ENCODE measurements at regions not wholly inside any gene's neighbourhood (a gene's known extent, or its start where the extent isn't known, plus 50 kb on each side); places are given as distances from the start of the nearest gene placed in this dataset.

- Histone ChIP-seq H3K4me3 (no peak overlapping the region), H3K27ac (no peak overlapping the region), H3K9me3 (no peaks in the 10 kb centered on the region), H3K36me3 (no peaks in the 10 kb centered on the region), H3K27me3 (no peaks in the 10 kb centered on the region), H3K4me1 (no peaks in the 10 kb centered on the region)
- TF ChIP-seq, protein P1, sequence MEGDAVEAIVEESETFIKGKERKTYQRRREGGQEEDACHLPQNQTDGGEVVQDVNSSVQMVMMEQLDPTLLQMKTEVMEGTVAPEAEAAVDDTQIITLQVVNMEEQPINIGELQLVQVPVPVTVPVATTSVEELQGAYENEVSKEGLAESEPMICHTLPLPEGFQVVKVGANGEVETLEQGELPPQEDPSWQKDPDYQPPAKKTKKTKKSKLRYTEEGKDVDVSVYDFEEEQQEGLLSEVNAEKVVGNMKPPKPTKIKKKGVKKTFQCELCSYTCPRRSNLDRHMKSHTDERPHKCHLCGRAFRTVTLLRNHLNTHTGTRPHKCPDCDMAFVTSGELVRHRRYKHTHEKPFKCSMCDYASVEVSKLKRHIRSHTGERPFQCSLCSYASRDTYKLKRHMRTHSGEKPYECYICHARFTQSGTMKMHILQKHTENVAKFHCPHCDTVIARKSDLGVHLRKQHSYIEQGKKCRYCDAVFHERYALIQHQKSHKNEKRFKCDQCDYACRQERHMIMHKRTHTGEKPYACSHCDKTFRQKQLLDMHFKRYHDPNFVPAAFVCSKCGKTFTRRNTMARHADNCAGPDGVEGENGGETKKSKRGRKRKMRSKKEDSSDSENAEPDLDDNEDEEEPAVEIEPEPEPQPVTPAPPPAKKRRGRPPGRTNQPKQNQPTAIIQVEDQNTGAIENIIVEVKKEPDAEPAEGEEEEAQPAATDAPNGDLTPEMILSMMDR (IDR thresholded peaks at IDR 0.05): no peak
- ATAC-seq: no peak
- DNase-seq: no peak
- intact Hi-C loops (cut with DNase I): no loop called here
These were observed 202.6 kb downstream of the CYLD start for GRCh38 chr16:50944436-50944835.

DNA sequence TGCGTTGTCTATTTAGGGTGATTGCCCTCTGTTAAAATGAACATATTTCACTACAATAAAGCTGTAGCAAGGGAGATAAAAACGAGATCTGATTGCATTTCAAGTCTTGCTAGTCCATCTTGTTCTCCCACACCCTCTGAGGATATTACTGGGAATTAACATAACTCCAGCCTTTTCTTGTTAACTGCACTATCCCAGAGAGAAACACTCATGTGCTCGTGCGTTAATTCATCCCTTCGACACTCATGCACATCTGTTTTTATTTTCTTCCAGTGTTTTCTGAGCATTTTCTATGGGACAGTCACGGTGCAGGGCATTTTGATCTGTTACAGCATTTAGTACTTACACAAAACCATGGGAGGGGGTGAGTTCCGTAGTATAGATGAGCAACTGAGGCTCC lies 202.1 kb downstream of the CYLD start:
- TF ChIP-seq, protein P1 (IDR thresholded peaks at IDR 0.05): no peak
- Histone ChIP-seq H3K9me3 (no peaks in the 10 kb centered on the region), H3K4me1 (no peaks in the 10 kb centered on the region), H3K4me3 (no peak overlapping the region), H3K27ac (no peak overlapping the region), H3K36me3 (no peaks in the 10 kb centered on the region), H3K27me3 (no peaks in the 10 kb centered on the region)
- intact Hi-C loops (cut with DNase I): no loop called here
- DNase-seq (no peak), ATAC-seq (no peak)

DNA sequence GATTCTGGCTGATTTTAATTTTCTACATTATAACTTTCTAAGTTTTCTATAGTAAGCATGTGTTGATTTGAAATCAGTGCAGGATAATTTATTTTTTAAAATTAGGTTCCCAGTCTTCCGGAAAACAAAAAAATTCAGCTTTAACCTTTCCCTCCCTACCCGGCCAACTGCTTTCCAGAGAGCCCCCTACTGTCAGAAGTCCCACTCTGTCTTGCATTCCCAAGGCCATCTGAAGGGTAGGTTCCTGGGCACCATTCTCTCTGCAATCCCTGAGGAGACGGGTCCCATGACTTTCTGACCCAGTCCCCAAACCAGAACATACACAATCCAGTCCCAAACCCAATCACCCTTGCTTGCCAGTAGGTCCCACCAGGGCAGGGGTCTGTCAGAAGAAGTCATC lies 200.3 kb downstream of the CYLD start:
- Histone ChIP-seq H3K4me3 (no peak overlapping the region), H3K36me3 (no peaks in the 10 kb centered on the region), H3K4me1 (no peaks in the 10 kb centered on the region), H3K27me3 (no peaks in the 10 kb centered on the region), H3K9me3 (no peaks in the 10 kb centered on the region), H3K27ac (no peak overlapping the region)
- TF ChIP-seq, protein P1 (IDR thresholded peaks at IDR 0.05): no peak
- DNase-seq (no peak), ATAC-seq (no peak)
- intact Hi-C loops (cut with DNase I): no loop called here

- Histone ChIP-seq H3K27me3 (no peaks in the 10 kb centered on the region), H3K4me3 (no peak overlapping the region), H3K27ac (no peak overlapping the region), H3K4me1 (no peaks in the 10 kb centered on the region), H3K9me3 (no peaks in the 10 kb centered on the region), H3K36me3 (no peaks in the 10 kb centered on the region)
- ATAC-seq: no peak
- intact Hi-C loops (cut with DNase I): no loop called here
- no peak for DNase-seq
- TF ChIP-seq, protein P1 (IDR thresholded peaks at IDR 0.05): no peak
These were observed 199.8 kb downstream of the CYLD start for GRCh38 chr16:50941681-50942080.

DNA sequence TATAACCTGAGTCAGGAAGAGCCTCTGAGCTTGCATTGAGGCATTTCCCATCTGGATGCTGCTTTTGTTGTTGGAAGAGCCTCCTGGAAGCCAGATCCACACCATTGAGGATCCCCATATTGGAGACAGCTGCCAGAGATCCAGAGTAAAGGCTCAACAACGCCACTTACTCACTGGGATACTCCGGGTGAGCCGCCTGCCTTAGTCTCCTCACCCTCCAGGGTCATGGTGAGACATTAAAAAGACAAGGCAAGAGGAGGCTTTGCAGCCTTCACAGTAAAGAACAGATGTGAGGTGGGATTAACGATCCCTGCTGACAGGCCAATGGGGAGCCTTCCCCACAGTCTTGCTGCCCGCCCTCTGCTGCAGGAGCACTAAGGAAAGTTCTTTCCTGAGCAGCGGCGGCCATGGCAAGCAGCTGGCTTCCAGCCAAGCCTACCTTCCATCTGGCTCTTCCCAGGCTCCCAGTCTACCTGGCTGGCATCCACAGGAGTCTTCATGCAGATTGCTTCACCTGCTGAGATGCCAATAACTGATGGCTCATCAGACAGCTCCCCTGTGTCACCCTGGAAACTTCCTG lies 198.5 kb downstream of the CYLD start:
- Histone ChIP-seq H3K27ac (no peak overlapping the region), H3K9me3 (no peaks in the 10 kb centered on the region), H3K27me3 (no peaks in the 10 kb centered on the region), H3K4me3 (no peak overlapping the region), H3K4me1 (no peaks in the 10 kb centered on the region), H3K36me3 (no peaks in the 10 kb centered on the region)
- TF ChIP-seq, protein P1 (IDR thresholded peaks at IDR 0.05): no peak
- no peak for DNase-seq
- no peak for ATAC-seq
- intact Hi-C loops (cut with DNase I): no loop called here

DNA sequence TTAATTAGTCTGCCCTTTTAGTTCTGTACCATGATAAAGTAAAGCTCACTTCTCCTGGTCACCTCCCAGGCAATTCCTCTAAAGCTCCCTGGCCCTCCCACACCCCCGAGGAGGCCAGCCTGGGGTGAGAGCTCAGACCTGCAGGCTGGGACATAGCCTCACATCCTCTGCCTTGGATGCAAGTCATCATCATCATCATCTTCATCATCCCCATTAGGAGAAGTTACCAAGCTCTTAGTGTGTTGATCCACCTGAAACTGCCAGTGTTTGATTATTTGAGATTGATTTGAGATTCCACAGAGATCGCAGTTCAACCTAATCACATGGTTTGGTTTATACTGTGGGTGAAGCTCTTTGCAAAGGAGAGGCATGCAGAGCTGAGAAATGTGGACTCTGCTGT lies 197.5 kb downstream of the CYLD start:
- H3K36me3 ChIP-seq: no peaks in the 10 kb centered on the region
- DNase-seq (no peak), ATAC-seq (no peak)
- intact Hi-C loops (cut with DNase I): no loop called here
- TF ChIP-seq, protein P1 (IDR thresholded peaks at IDR 0.05): no peak
- H3K27me3 ChIP-seq: no peaks in the 10 kb centered on the region
- H3K4me1 ChIP-seq: no peaks in the 10 kb centered on the region
- H3K4me3 ChIP-seq: no peak overlapping the region
- H3K9me3 ChIP-seq: no peaks in the 10 kb centered on the region
- no peak overlapping the region for H3K27ac ChIP-seq
